HG03571 (cell line): ENCODE measurements at regions not wholly inside any gene's neighbourhood (a gene's known extent, or its start where the extent isn't known, plus 50 kb on each side); places are given as distances from the start of the nearest gene placed in this dataset.

ENCODE experiments used
- ATAC-seq: cut with Tn5 transposase; IDR thresholded peaks from one replicate; pipeline ENCODE4 v1.9.1; 2021; ENCODE audit not compliant: unreplicated experiment

DNA sequence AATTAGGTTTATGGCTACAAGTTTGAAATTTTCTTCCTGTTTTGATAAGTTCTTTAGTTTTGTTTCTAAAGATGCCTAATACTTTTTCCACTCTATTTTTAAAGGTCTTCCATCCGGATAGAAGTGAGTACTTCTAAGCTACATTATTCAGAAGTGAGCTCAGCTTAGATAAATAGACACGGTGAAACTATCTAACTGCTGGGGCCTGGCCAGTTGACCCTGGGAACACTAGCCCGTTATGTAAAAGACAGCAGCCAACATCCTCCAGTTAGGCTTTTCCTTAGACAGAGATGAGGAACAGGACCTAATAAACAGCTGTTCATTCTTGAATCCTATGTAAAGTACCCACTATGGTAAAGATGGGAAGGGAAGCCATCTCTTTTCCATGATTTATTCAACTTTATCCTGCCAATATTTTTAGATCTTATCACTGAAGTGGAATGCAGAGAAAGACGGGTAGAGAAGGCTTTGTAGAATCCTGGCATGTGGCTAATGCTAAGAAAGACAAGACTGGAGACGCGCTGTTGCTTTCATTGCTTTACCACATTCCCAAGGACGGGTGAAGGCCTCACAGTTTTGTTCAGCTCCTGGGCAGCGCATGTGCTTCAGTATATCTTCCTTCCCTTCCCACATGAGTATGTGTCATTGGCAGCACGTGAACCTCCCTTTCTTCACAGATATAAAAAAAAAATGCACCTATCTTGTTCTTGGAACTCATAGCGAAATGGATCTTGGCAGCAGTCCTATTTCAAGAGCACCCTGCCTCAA lies 340.0 kb upstream of the MEOX2 start:
- ATAC-seq = no peak

DNA sequence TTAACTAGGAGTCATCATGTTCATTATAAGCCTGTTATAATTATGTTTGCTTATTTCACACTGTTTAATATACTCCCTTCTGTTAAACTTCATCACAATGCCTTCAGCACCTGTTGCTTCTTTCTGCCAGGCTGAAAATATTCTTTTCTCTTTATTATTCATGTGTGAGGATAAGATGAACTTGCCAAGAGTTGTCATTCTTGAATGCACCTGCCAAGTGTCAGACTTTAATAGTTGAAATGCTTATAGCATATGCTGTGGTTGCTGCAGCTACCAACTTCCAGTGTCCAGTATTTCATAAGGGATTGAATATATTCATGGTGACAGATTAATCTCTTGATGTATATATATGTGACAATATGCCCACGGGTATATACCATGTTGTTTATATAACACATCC lies 339.2 kb upstream of the MEOX2 start:
- ATAC-seq = no peak

DNA sequence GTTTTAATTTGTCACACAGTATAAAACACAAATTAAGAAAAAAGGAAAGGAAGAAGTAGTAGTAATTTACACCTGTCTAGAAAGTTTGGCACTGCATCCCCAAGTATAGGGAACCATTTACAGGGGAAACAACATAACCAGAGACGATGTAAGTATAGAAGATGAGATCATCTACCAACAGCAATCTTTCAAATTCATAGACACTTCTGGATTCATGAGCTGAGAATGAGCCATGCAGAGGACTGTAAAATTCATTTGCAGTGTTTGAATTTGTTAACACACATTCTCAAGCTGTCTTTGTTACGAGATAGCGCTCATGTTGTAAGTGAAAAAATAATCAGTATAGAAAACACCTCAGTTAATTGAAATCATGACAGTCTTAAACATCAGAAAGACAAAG lies 337.0 kb upstream of the MEOX2 start:
- no peak for ATAC-seq

DNA sequence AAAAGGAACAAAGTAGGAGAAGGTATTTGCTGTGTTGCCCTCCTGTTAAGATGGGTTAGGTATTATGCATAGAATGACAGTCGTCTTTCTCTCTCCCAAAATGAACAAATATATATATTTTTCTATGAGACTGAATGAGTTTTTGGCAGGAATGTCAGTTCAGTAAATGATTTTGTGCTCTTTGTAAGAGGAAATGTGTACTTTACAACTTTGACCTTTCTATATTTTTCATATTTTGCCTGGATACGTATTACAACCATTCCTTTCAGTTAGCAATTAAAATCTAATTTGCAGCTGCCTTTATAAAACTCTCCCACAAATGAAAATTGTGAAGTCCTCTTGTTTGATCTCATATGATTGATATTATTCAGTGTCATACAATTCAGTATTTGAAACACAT lies 336.6 kb upstream of the MEOX2 start:
- no peak for ATAC-seq

DNA sequence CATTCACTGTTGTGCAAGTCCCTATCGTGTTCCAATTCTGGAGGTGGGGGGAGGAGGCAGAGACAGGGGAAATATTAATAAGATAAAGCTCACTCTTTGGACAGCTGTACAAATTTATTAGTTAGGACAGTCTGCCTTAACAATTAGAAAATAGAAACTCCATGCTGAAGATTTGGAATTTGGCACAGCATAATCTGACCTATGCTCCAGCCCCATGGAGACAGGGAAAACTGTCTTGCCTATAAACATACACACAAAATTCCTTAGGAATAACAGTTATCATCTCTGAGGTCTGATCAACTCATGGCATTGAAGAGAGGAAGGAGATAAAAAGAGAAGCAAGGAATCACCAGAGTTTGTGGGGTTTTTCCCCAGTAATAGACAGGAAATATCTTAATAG lies 335.4 kb upstream of the MEOX2 start:
- ATAC-seq = no peak

DNA sequence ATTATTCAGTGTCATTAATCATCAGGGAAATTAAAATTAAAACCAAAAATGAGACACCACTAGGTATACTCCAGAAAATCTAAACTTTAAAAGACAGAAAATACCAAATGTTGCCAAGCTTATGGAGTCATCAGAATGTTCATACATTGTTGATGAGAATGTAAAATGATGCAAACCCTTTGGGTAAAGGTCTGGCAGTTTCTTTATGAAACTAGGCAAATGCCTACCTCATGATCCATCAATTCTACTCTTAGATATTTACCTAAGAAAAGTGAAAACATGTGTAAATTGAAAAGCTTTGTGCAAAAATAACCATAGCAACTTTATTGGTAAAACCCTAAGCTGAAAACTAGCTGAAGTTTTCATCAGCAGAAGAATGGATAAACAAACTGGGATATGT lies 329.5 kb upstream of the MEOX2 start:
- no peak for ATAC-seq

DNA sequence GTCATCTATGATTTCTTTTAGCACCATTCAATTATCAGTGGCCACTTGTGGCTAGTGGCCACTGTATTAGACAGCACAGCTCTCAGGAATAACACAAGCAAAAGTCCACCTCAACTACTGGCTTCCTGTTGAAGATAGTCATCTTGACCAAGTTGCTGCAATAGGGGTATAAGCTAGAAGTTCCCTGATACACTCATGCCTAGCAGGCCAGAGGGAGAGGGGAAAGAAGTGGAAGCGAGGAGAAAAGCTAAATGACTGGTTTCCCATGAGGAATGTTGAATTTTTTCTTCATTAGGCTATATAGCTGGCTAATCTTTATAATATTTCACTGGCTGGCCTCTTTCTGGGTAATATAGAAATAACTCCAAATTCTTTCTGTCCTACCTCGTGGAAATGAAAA lies 327.5 kb upstream of the MEOX2 start:
- no peak for ATAC-seq

DNA sequence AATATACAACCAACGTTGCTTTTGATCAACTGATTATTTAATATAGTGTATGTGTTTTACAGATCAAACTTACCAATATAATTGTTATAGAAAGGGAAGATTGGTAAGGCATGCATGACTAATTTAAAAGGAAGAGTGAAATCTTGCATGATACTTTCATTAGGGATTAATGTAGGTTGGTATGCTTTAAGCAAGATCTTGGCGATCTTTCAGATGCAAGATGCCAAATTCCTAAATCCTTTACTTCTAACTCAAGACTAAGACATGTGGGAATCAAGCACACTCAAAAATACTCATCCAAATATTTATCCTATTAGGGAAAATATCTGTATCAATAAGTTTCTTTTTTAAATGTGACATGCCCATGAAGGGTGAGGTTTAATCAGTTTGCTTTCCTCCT lies 321.4 kb upstream of the MEOX2 start:
- ATAC-seq = no peak

DNA sequence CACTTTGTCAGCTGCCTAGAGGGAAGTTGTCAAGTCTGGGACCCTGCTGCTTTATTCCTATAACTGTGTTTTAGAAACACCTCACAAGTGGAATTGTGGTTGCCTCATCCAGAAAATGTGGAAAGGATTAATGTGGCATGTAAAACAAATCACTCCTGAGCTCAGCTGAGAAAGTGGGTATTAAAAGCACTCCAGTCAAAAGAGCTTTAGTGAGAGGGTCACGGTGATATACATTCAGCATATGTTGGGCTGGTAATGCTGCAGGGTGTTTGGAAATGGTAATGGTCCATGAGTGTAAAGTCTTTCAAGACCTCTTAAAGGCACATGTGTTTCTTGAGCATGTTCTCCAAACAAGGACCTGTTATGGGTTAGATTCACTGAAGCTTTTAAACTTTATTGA lies 318.2 kb upstream of the MEOX2 start:
- no peak for ATAC-seq

DNA sequence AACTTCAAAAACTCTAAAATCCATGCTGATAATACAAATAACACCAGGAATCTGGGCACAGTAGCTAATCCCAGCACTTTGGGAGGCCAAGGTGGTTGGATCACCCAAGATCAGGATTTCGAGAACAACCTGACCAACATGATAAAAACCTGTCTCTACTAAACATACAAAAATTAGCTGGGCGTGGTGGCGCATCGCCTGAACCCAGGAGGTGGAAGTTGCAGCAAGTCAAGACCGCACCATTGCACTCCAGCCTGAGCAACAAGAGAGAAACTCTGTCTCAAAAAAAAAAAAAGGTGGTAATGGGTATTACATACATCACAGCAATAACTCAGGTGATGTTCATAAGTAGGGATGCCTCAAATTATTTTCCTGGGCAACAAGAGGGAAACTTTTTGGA lies 315.0 kb upstream of the MEOX2 start:
- ATAC-seq = no peak

DNA sequence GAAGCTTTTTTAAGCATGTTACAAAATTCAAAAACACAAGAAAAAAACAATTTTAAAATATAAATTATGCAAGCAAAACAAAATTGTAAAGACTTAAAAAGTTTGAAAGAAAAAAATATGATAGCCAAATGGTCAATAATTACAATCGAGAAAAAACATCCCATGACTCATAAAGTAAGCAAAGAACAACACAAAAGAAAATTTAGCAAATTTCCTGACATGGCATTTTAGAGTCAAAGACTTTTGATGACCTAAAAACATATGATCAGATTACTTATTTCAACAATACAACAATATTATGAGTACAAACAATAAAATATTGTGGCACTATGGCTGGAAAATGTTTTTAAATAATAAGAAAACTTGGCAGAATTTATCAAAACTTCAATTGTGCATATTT lies 312.1 kb upstream of the MEOX2 start:
- no peak for ATAC-seq

DNA sequence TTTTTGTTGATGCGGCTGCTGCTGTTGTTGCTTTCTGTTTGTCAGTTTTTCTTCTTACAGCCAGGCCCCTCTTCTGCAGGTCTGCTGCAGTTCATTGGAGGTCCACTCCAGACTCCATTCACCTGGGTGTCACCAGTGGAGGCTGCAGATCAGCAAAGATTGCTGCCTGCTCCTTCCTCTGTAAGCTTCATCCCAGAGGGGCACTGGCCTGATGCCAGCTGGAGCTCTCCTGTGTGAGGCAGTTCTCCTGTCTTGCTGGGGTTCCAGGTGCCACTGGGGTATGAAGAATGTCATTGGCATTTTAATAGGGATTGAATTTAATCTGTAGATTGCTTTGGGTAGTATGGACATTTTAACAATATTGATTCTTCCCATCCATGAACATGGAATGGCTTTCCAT lies 308.5 kb upstream of the MEOX2 start:
- ATAC-seq = no peak

DNA sequence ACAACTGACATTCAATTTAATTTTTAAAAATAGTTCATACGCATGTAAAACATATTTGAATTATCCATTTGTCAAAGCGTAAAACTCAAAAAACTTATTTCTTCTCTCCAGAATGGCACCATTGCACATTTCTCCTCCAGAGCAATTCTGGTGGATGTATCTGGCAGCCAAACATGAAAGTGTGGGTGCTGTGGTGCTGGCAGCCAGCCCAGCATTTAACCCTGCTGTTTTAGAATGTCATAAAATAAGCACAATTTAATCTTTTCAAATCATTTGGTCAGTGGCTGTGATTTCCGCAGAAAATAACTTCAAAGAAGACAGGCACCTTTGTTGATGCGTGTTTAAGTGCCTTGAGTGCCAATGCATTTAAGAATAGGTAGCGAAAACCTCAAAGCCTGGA lies 302.7 kb upstream of the MEOX2 start:
- no peak for ATAC-seq

DNA sequence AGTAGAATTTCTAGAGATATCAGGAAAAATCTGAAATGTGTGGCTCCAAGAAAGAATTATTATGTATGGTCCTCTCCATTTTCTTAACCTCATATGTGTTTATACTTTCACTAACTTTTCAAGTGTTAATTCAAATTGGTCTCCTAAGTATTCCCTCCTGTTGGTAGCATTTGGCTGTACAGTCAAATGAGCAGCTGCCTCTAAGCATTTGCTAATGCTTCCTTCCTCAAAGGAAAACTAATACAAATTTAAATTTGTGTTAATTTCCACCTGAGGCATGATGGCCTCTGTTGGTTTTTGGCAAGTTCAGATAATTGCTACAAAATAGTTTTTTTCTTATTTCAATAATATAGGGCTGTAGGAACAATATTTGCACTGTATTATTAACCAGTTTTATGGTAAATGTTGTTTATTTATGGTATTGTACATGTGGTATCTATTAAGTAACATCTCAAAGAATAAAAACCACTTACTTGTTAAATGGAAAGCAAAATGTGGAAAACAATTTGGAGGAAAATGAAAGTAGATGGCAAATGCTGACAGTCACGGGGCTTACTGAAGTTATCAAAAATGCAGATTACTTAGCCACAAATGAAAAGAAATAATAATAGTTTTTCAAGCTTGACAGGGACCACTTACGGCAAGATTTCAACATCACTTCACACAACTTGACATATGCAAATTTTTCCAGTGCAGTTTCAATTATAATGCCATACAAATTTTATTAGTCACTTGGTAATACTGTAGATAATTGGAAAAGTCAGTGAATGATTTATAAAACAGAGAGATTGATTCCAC lies 299.3 kb upstream of the MEOX2 start:
- ATAC-seq = no peak

DNA sequence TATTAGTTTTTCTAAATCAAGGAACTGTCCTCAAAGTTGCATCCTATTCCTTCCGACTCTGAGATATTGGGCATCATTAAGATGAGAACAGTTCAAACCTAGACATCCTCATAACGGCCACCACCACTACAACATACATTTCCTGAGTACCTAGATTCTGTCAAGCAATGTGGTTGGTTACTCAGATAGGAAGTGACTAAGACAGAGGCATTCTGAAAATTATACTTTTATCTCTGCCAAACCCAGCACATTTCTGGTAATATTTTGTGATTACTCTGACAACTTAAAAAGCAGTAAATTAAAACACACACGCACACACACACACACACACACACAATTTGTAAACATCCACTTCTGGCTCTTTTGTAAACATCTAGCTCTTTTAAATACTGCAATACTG lies 291.2 kb upstream of the MEOX2 start:
- ATAC-seq = no peak

DNA sequence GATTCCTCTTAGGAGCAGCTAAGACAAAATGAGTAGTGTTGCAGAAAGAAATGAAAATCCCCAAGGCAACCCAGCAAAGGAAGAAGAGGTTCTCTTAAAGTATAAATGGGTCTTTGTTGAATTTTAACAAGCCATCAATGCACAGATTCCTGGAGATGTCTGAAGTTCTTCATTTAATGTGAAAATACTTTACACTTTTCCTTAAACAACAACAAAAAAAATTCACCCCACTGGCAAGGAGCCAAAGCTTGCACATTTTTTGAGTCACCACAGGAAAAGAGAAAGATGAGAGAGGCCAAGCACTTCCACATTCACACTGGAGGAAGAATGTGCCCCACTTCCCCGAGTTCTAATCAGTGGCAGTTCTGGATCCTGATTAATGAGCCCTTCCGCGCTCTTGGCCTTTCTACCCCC lies 286.4 kb upstream of the MEOX2 start:
- ATAC-seq = no peak

DNA sequence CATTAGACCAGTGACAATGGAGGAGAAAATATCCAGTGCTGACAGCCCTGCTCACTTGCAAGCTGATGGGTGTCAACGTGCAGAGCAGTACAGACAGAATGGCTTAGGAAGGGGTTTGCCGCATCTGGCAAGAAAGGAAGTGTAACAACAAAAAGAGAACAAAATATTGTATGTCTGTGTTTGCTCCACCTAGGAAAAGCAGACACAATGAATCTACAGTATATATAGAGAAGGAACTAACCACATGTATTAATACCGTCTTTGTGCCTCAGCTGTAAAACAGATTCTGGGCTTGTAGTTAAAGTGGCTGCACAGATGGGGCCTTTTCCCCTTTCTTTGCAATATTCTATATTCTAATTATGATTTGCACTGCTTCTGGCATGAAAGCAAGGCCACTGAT lies 281.1 kb upstream of the MEOX2 start:
- no peak for ATAC-seq

DNA sequence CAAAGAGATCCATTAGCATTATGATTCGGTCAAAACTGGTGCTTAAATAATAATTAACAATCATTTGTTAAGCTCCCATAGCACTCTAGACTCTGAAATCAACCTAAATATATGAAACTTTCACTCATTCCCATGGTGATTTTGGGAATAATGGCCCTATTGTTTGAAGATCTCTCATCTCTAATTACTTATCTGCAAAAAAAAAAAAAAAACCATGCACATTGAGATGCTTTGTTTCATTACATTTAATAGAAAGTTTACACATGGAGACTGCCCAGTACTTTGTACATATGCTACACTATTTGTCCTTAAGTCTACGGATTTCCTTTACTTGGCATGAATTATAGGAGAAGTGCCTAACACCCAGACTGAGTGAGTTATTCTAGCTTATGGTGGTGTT lies 280.6 kb upstream of the MEOX2 start:
- ATAC-seq = no peak

DNA sequence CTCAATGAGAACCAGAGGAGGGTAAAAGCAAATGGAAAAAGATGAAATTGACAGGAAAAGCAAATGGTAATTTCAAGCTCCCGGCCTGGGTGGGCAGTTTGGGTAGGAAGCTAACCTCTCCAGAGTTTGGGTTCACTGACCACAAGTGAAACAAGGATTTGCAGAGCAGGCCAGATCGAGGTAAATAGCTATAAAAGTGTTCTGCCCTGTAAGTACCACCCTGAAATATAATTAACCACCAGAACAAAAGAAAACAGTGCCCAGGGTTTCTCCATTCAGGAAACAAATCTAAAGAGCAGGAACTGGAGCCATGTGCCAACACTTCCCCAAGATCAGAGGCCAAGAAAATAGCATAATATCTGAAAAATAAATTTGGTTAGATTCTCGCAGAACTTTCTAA lies 276.7 kb upstream of the MEOX2 start:
- ATAC-seq = no peak

DNA sequence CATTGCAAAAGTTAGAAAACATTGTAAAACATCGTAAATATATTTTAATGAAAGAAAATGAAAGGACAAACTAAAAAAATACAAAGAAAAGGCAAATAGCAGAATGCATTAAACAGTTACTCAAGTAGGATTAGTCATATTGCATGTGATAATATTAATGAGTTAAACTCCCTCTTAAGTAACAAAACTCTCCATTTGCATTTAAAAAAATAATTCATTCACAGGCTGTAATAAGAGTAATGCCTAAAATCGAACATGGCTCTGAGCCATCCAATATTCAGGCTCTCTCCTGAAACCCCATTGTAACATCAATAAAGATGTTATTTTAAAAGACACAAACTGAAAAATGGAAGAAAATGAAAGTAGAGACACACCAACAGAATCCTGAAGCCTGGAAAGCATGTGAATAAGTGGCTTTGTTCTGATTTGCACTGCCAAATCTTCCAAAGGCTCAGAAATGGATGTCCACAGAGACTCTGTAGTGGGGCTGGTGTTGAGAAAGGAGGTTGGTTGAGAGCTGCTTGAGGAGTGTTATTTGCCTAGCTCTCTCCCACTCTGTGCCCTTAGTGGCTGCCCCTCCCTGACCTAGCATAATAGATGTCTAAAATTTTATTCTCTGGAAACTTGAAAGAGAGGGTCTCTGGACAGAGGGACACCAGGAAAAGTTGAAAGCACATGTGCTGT lies 268.3 kb upstream of the MEOX2 start:
- ATAC-seq = no peak

DNA sequence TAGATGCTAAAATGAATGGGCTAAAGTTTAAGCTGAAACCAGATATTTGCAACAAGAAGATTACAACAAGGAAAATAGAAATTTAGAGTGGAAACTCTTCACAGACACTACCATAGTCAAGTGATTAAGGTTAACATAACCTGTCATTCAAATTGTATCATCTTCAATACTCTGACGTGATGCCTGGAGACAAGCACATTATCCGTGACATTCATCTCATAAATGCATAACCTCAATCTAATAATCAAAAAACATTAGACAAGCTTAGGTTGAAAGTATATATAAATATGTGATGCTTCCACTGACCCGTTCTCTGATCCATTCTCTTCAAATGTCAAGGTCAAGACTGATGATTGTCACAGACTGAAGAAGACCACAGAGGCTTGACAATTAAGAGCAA lies 263.8 kb upstream of the MEOX2 start:
- no peak for ATAC-seq

DNA sequence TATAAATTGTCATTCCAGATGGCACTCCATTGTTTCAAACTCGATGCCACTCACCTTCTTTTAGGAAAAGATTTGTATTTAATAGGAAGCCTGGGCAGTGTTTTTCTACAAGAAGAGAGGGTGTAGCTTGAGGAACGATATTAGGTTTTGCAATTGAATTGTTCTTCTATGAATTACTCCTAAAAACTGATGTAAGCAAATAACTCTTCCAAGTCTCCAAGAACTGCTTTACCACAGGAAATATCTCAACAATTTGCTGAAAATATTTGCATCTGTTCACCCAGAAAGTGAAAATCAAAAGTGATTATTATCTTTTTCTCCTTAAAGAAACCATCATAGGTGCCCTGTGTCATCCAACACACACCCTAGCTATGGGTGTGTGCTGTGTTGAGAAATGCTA lies 261.3 kb upstream of the MEOX2 start:
- ATAC-seq = no peak
